Panc1 (cell line): ENCODE measurements at regions not wholly inside any gene's neighbourhood (a gene's known extent, or its start where the extent isn't known, plus 50 kb on each side); places are given as distances from the start of the nearest gene placed in this dataset.

Experiments
- CTCF ChIP-seq: fragments of 450-650 bp; IDR thresholded peaks from 2 replicates; pipeline ENCODE4 v1.5.1; 2017; ENCODE audit warnings: mild to moderate bottlenecking
- POLR2AphosphoS5 ChIP-seq: IDR thresholded peaks from 2 replicates; pipeline ENCODE4 v1.6.1; 2012; ENCODE audit warnings: mild to moderate bottlenecking, low read depth, low read length, moderate library complexity
- REST ChIP-seq, 2 experiments: IDR thresholded peaks; 2 replicates each; pipeline ENCODE4 v1.6.1; 2011 to 2012; ENCODE audit warnings: low read depth in 2 of 2, control low read depth in 1 of 2, low read length in 1 of 2, mild to moderate bottlenecking in 1 of 2, moderate library complexity in 1 of 2; ENCODE audit not compliant: insufficient read depth in 1 of 2
- SIN3A ChIP-seq: IDR thresholded peaks from 2 replicates; pipeline ENCODE4 v1.6.1; 2012; ENCODE audit warnings: low read depth, mild to moderate bottlenecking, low read length, moderate library complexity, borderline replicate concordance; ENCODE audit not compliant: insufficient read depth
- TCF7L2 ChIP-seq: IDR thresholded peaks from 2 replicates; pipeline ENCODE4 v1.6.1; 2011; ENCODE audit warnings: mild to moderate bottlenecking, low read depth, low read length, inconsistent platforms

GRCh38 chr16:6286176-6286575 is 1046.5 kb upstream of the RBFOX1 start:
- no peak for TF ChIP-seq CTCF
- TF ChIP-seq REST (IDR thresholded peaks at IDR 0.05; ENCODE audit: insufficient read depth in 1 of 2, low read depth in 2 of 2, low read length in 1 of 2): no peak
- TF ChIP-seq POLR2AphosphoS5: no peak
- no peak for TF ChIP-seq TCF7L2
- no peak for TF ChIP-seq SIN3A
